Sigmoid colon (tissue), 6 donors: ENCODE measurements at regions not wholly inside any gene's neighbourhood (a gene's known extent, or its start where the extent isn't known, plus 50 kb on each side); places are given as distances from the start of the nearest gene placed in this dataset.

Source experiments
- DNase-seq: peaks from one replicate; pipeline ENCODE4 v3.0.0-alpha.2; 2019
- H3K27ac ChIP-seq, 4 donors: fragments of 200-600 bp; sonication (generic); one replicate each; pipeline ENCODE4 v1.5.1; 2016 to 2019; ENCODE audit warnings: mild to moderate bottlenecking in 1 of 4
- H3K27me3 ChIP-seq, 3 donors: fragments of 200-600 bp; sonication (generic); one replicate each; pipeline ENCODE4 v1.5.1; 2019; ENCODE audit warnings: mild to moderate bottlenecking in 1 of 3
- H3K36me3 ChIP-seq, 4 donors: fragments of 200-600 bp; sonication (generic); one replicate each; pipeline ENCODE4 v1.5.1; 2016 to 2019
- H3K4me1 ChIP-seq, 4 donors: fragments of 200-600 bp; sonication (generic); one replicate each; pipeline ENCODE4 v1.5.1; 2017 to 2019
- H3K4me3 ChIP-seq, 4 donors: fragments of 200-600 bp; sonication (generic); one replicate each; pipeline ENCODE4 v1.5.1; 2017 to 2019; ENCODE audit warnings: mild to moderate bottlenecking in 2 of 4, moderate library complexity in 1 of 4
- H3K9me3 ChIP-seq, 4 donors: fragments of 200-600 bp in 3 of 4; sonication (generic) in 3 of 4; one replicate each; pipeline versions ENCODE4 v1.5.1 to v1.6.1; 2013 to 2019
- EP300 ChIP-seq, 4 donors: sonication (generic); formaldehyde crosslinking; IDR thresholded peaks; one replicate each; pipeline ENCODE4 v1.6.1; 2017; ENCODE audit warnings: antibody characterized with exemption in 4 of 4
- POLR2A ChIP-seq, 2 donors: fragments of 450-650 bp; IDR thresholded peaks; one replicate each; pipeline ENCODE4 v1.6.1; 2016; ENCODE audit warnings: antibody characterized with exemption in 2 of 2, mild to moderate bottlenecking in 2 of 2, moderate library complexity in 2 of 2
- POLR2AphosphoS5 ChIP-seq, 4 donors: sonication (generic); formaldehyde crosslinking; IDR thresholded peaks; one replicate each; pipeline ENCODE4 v1.6.1; 2017; ENCODE audit warnings: antibody characterized with exemption in 4 of 4
- WGBS, 2 donors: extraction: QIAGEN DNeasy Blood & Tissue Kit; methylation state at CpG; one replicate each; pipeline ENCODE4 v1.1.7; 2013; 5-methylcytosine and 5-hydroxymethylcytosine counted together
- intact Hi-C: fragments of 100-400 bp; cut with DNase I; formaldehyde crosslinking; loops from one replicate; pipeline ENCODE4 v1.15.1; 2023
- TF ChIP-seq, protein P1 (sequence below), 4 experiments: fragments of 450-650 bp in 3 of 4; fragments of 200-600 bp in 1 of 4; IDR thresholded peaks; one replicate each; pipeline ENCODE4 v1.5.1; 2016 to 2019; ENCODE audit warnings: antibody characterized with exemption in 4 of 4, mild to moderate bottlenecking in 3 of 4, moderate library complexity in 2 of 4
- donor health status: healthy with polysubstance abuse.
- donor health status: healthy.

DNA sequence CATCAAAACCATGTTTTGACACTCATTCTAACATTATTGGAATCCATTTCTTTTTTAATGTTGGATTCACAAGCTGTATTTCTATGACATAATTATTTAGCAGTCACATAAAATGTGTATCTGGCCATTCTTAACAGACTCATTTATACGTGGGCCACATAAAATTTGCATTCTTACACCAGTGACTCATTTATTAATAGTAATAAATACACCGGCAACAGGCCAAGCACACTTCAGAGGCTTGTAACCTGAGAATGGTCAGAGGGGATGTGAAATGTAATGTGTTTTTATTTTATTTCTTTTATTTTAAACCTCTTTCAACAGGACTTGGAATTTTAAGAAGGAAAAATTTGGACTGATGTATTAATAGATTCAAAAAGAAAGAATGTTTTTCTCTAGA is 384.9 kb upstream of the RARB start:
- peaks cover 0 to 64% (median 42%) of the 10 kb centered on the region in 4 donors for H3K4me1 ChIP-seq
- intact Hi-C loops = loop anchor here (5.0 kb wide), 1 partner anchor 104 kb away; no protein-coding TSS in a partner anchor
- TF ChIP-seq POLR2A (IDR thresholded peaks at IDR 0.05) = no peak
- TF ChIP-seq, protein P1, sequence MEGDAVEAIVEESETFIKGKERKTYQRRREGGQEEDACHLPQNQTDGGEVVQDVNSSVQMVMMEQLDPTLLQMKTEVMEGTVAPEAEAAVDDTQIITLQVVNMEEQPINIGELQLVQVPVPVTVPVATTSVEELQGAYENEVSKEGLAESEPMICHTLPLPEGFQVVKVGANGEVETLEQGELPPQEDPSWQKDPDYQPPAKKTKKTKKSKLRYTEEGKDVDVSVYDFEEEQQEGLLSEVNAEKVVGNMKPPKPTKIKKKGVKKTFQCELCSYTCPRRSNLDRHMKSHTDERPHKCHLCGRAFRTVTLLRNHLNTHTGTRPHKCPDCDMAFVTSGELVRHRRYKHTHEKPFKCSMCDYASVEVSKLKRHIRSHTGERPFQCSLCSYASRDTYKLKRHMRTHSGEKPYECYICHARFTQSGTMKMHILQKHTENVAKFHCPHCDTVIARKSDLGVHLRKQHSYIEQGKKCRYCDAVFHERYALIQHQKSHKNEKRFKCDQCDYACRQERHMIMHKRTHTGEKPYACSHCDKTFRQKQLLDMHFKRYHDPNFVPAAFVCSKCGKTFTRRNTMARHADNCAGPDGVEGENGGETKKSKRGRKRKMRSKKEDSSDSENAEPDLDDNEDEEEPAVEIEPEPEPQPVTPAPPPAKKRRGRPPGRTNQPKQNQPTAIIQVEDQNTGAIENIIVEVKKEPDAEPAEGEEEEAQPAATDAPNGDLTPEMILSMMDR (IDR thresholded peaks at IDR 0.05) = no peak
- TF ChIP-seq POLR2AphosphoS5 (IDR thresholded peaks at IDR 0.05) = no peak
- TF ChIP-seq EP300 (IDR thresholded peaks at IDR 0.05) = no peak
- H3K9me3 ChIP-seq = no peaks in the 10 kb centered on the region
- no peak overlapping the region for H3K4me3 ChIP-seq
- 76 to 86% methylated on average over 2 of the region's 2 CpGs for WGBS, 2 donors
- no peak for DNase-seq
- no peaks in the 10 kb centered on the region for H3K27me3 ChIP-seq
- H3K27ac ChIP-seq = no peak overlapping the region
- H3K36me3 ChIP-seq = no peaks in the 10 kb centered on the region

DNA sequence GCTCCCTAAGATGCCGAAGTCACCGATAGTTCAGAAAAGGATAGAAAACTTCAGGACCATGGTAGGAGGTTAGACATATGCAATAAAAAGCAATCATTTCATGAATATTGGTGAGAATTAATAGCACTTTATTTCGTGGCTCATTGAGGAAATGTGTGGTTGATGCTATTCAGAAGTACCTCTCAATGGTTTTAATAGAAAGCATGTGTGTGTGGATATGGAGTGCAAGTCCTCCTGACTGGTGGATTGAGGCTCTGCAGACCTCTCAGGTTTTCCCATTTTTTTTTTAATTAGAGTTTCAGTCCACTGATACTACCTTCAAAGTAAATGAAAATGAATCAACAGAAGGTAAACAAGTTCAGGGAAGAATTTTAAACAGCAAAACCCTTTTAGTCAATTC is 384.3 kb upstream of the RARB start:
- Histone ChIP-seq H3K4me3 (no peak overlapping the region), H3K36me3 (no peaks in the 10 kb centered on the region), H3K27me3 (no peaks in the 10 kb centered on the region), H3K27ac (no peak overlapping the region), H3K9me3 (no peaks in the 10 kb centered on the region), H3K4me1 (peaks cover 0 to 59% (median 36%) of the 10 kb centered on the region in 4 donors)
- intact Hi-C loops = loop anchor here (5.0 kb wide), 1 partner anchor 104 kb away; no protein-coding TSS in a partner anchor
- 77 to 94% methylated on average over 3 of the region's 3 CpGs for WGBS, 2 donors
- no peak for DNase-seq
- peak in 1 of 4 donors; percentile 22 for TF ChIP-seq POLR2AphosphoS5 (IDR thresholded peaks at IDR 0.05)
- TF ChIP-seq POLR2A (IDR thresholded peaks at IDR 0.05) = no peak

- H3K4me1 ChIP-seq = peaks cover 0 to 47% (median 29%) of the 10 kb centered on the region in 4 donors
- no peak for DNase-seq
- H3K27ac ChIP-seq = peak overlapping the region in 3 of 4 donors; percentile 42 to 67 (median 49)
- H3K36me3 ChIP-seq = no peaks in the 10 kb centered on the region
- H3K9me3 ChIP-seq = no peaks in the 10 kb centered on the region
- WGBS, 2 donors = 45 to 68% methylated on average over 7 of the region's 7 CpGs
- intact Hi-C loops = loop anchor here (5.0 kb wide), 1 partner anchor 102 kb away; no protein-coding TSS in a partner anchor
- no peaks in the 10 kb centered on the region for H3K27me3 ChIP-seq
- no peak for TF ChIP-seq EP300 (IDR thresholded peaks at IDR 0.05)
- TF ChIP-seq POLR2AphosphoS5 (IDR thresholded peaks at IDR 0.05) = peak in 1 of 4 donors; percentile 24
- no peak overlapping the region for H3K4me3 ChIP-seq
These were observed 383.0 kb upstream of the RARB start for GRCh38 chr3:25044762-25045710.

DNA sequence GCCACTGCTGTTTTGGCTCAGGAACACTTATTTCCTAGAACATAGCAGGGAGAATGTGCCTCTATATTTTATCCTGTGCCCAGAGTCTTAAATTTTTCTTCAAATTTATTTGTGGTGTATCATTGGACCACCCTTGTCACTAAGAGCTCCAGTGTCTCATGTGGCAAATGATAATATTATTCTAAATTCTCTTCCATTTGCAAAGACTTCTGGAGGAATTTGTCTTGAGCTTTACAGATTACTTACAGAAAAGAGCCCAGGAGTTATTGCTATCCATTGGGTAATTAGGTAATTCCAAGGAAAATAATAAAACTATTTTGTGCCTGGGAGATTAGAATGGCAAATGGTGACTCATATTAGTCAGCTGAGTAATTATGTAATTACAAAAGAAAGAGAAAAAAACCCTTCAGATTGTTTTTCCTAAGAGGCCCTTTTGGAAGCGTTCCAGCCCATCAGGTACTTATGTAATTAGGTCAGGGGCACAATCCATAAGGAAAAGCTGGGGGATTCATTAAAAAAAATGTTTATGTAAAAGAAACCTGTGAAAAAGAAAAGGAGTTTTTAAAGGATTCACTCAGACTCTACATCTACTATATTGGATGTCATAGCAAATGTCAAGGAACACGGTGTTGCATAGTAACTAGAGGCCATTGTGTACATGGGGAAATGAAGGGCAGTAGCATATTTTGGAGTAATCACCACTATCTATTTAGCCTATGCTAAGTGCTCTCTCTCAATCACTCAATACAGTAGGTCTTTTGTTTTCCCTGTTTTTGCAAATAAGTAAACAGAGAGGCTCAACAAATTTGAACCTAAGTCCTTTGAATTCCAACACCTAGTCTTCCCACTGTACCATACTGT is 380.9 kb upstream of the RARB start:
- intact Hi-C loops = no loop called here
- TF ChIP-seq EP300 (IDR thresholded peaks at IDR 0.05) = no peak
- no peak for TF ChIP-seq POLR2A (IDR thresholded peaks at IDR 0.05)
- TF ChIP-seq, protein P1 (IDR thresholded peaks at IDR 0.05) = no peak
- no peak for TF ChIP-seq POLR2AphosphoS5 (IDR thresholded peaks at IDR 0.05)
- no peaks in the 10 kb centered on the region for H3K36me3 ChIP-seq
- H3K4me1 ChIP-seq = peaks cover 0 to 44% (median 29%) of the 10 kb centered on the region in 4 donors
- H3K27ac ChIP-seq = no peak overlapping the region
- DNase-seq = no peak
- H3K27me3 ChIP-seq = no peaks in the 10 kb centered on the region
- no peak overlapping the region for H3K4me3 ChIP-seq
- no peaks in the 10 kb centered on the region for H3K9me3 ChIP-seq
- WGBS, 2 donors = 91 to 93% methylated on average over 2 of the region's 2 CpGs

GRCh38 chr3:25049304-25049703 is 378.8 kb upstream of the RARB start:
- intact Hi-C loops = no loop called here
- DNase-seq = no peak
- no peaks in the 10 kb centered on the region for H3K27me3 ChIP-seq
- H3K9me3 ChIP-seq = no peaks in the 10 kb centered on the region
- peaks cover 0 to 22% (median 18%) of the 10 kb centered on the region in 4 donors for H3K4me1 ChIP-seq
- no peaks in the 10 kb centered on the region for H3K36me3 ChIP-seq
- 87 to 90% methylated on average over 3 of the region's 3 CpGs for WGBS, 2 donors
- TF ChIP-seq EP300 (IDR thresholded peaks at IDR 0.05) = no peak
- no peak for TF ChIP-seq POLR2A (IDR thresholded peaks at IDR 0.05)
- TF ChIP-seq, protein P1 (IDR thresholded peaks at IDR 0.05) = no peak
- TF ChIP-seq POLR2AphosphoS5 (IDR thresholded peaks at IDR 0.05) = no peak
- no peak overlapping the region for H3K27ac ChIP-seq
- H3K4me3 ChIP-seq = no peak overlapping the region
